MCF 10A (cell line): ENCODE measurements at regions not wholly inside any gene's neighbourhood (a gene's known extent, or its start where the extent isn't known, plus 50 kb on each side); places are given as distances from the start of the nearest gene placed in this dataset.

Experiments used
- BruUV-seq: library from RNA; stranded (reverse); fragments of 400-500 nt; replicated peaks from 2 replicates; lab custom pipeline; 2021; lab: Mats Ljungman, UMichigan
- CTCF ChIA-PET: fragments of 300-600 bp; sonication (Branson Sonifier 250); formaldehyde crosslinking; extraction: SDS; loops from one replicate; lab custom pipeline; 2021; ENCODE audit warnings: antibody characterized with exemption, inconsistent platforms; lab: Yijun Ruan, JAX
- POLR2A ChIA-PET: fragments of 300-600, 350-650 bp; sonication (Branson Sonifier 250); formaldehyde crosslinking; extraction: SDS; loops from one replicate; lab custom pipeline; 2020; ENCODE audit warnings: antibody characterized with exemption, inconsistent platforms; lab: Yijun Ruan, JAX
- DNase-seq: peaks from one replicate; pipeline ENCODE4 v3.0.0-alpha.2; 2018; ENCODE audit not compliant: unreplicated experiment
- H3K27ac Mint-ChIP-seq: one replicate; pipeline ENCODE4 v1.8.0; 2022; ENCODE audit warnings: mild to moderate bottlenecking, low read depth, mixed read lengths; ENCODE audit not compliant: unreplicated experiment
- H3K27me3 Mint-ChIP-seq: one replicate; pipeline ENCODE4 v1.8.0; 2022; ENCODE audit warnings: mixed read lengths; ENCODE audit not compliant: insufficient read depth, unreplicated experiment
- H3K36me3 Mint-ChIP-seq: one replicate; pipeline ENCODE4 v1.8.0; 2022; ENCODE audit warnings: mild to moderate bottlenecking, moderate library complexity, mixed read lengths; ENCODE audit not compliant: insufficient read depth, unreplicated experiment
- H3K4me1 Mint-ChIP-seq: one replicate; pipeline ENCODE4 v1.8.0; 2022; ENCODE audit warnings: mixed read lengths; ENCODE audit not compliant: insufficient read depth, unreplicated experiment
- H3K4me3 Mint-ChIP-seq: one replicate; pipeline ENCODE4 v1.8.0; 2022; ENCODE audit warnings: mild to moderate bottlenecking, moderate library complexity, mixed read lengths; ENCODE audit not compliant: unreplicated experiment
- H3K9me3 Mint-ChIP-seq: one replicate; pipeline ENCODE4 v1.8.0; 2022; ENCODE audit warnings: mixed read lengths; ENCODE audit not compliant: unreplicated experiment
- CTCF ChIP-seq: fragments of 200-600 bp; IDR thresholded peaks from one replicate; pipeline ENCODE4 v1.8.0; 2022; ENCODE audit warnings: antibody characterized with exemption, mild to moderate bottlenecking; ENCODE audit not compliant: unreplicated experiment
- intact Hi-C: fragments of 100-400 bp; cut with micrococcal nuclease; formaldehyde crosslinking; loops from 2 replicates; pipeline ENCODE4 v1.14.1; 2022

GRCh38 chr1:221611656-221612046, 130.2 kb downstream of the DUSP10 start:
- no peak for TF ChIP-seq CTCF
- no peaks in the 10 kb centered on the region for H3K9me3 Mint-ChIP-seq
- H3K27ac Mint-ChIP-seq, result peak overlapping the region; percentile 2
- ChIA-PET POLR2A (interaction anchor here (0.5 to 2.5 kb wide), 8 partner anchors 8 to 131 kb away, joined by 3 to 11 read pairs (median 5); partner anchors contain the start of gene DUSP10), CTCF (interaction anchor here (0.6 to 0.7 kb wide), 2 partner anchors 193 to 256 kb away, joined by 3 read pairs; no protein-coding TSS in a partner anchor)
- DNase-seq, result peak; percentile 11
- no TSS peak for BruUV-seq
- intact Hi-C loops, result loop anchor here (2.0 kb wide), 1 partner anchor 131 kb away; the partner anchor contains the start of gene DUSP10
- no peak overlapping the region for H3K4me3 Mint-ChIP-seq
- H3K27me3 Mint-ChIP-seq, result no peaks in the 10 kb centered on the region
- no peaks in the 10 kb centered on the region for H3K36me3 Mint-ChIP-seq
- H3K4me1 Mint-ChIP-seq, result peaks cover 13% of the 10 kb centered on the region

GRCh38 chr1:221612047-221612777, 129.7 kb downstream of the DUSP10 start:
- Mint-ChIP-seq H3K27ac (peak overlapping the region; percentile 2), H3K36me3 (no peaks in the 10 kb centered on the region), H3K4me1 (peaks cover 13% of the 10 kb centered on the region), H3K27me3 (no peaks in the 10 kb centered on the region), H3K4me3 (no peak overlapping the region), H3K9me3 (no peaks in the 10 kb centered on the region)
- no TSS peak for BruUV-seq
- POLR2A ChIA-PET, result interaction anchor here (0.5 to 2.5 kb wide), 11 partner anchors 8 to 1086 kb away, joined by 3 to 11 read pairs (median 5); partner anchors contain the start of gene DUSP10
- peak; percentile 99 for DNase-seq
- TF ChIP-seq CTCF, result no peak
- CTCF ChIA-PET, result interaction anchor here (0.6 to 1.8 kb wide), 7 partner anchors 35 to 767 kb away, joined by 3 to 6 read pairs (median 3); no protein-coding TSS in a partner anchor
- intact Hi-C loops, result loop anchor here (2.0 kb wide), 1 partner anchor 131 kb away; the partner anchor contains the start of gene DUSP10

GRCh38 chr1:221620437-221621384, 121.2 kb downstream of the DUSP10 start:
- DNase-seq, result peak; percentile 93
- no peak for TF ChIP-seq CTCF
- Mint-ChIP-seq H3K9me3 (no peaks in the 10 kb centered on the region), H3K4me1 (peaks cover 7% of the 10 kb centered on the region), H3K4me3 (no peak overlapping the region), H3K36me3 (no peaks in the 10 kb centered on the region), H3K27ac (peak overlapping the region; percentile 4), H3K27me3 (no peaks in the 10 kb centered on the region)
- ChIA-PET POLR2A (interaction anchor here (0.5 to 2.7 kb wide), 14 partner anchors 8 to 276 kb away, joined by 3 to 11 read pairs (median 4); partner anchors contain the start of gene DUSP10), CTCF (interaction anchor here (0.6 to 2.4 kb wide), 7 partner anchors 11 to 1743 kb away, joined by 3 to 8 read pairs (median 4); no protein-coding TSS in a partner anchor)
- BruUV-seq, result no TSS peak
- intact Hi-C loops, result no loop called here
